ENCODE measurements at regions not wholly inside any gene's neighbourhood (a gene's known extent, or its start where the extent isn't known, plus 50 kb on each side); places are given as distances from the start of the nearest gene placed in this dataset.

GRCh38 chr6:103113416-103113815 is 1719.9 kb downstream of the GRIK2 start:
- Histone ChIP-seq H3K36me3 (ENCODE audit: control insufficient read depth in 4 of 4, insufficient read depth in 3 of 4, low read depth in 1 of 4, low read length in 3 of 4) (no peaks in the 10 kb centered on the region), H3K27ac (ENCODE audit: low read depth in 1 of 2, low read length in 2 of 2) (no peak overlapping the region), H3K27me3 (ENCODE audit: control insufficient read depth in 4 of 4, insufficient read depth in 4 of 4, low read length in 3 of 4) (no peaks in the 10 kb centered on the region), H3K9ac (ENCODE audit: low read depth in 1 of 2, low read length in 2 of 2) (no peak overlapping the region), H3K4me3 (ENCODE audit: low read depth in 1 of 3, low read length in 3 of 3) (no peak overlapping the region), H3K9me3 (ENCODE audit: control insufficient read depth in 4 of 4, low read length in 3 of 4) (no peaks in the 10 kb centered on the region), H3K4me1 (ENCODE audit: control insufficient read depth in 4 of 4, insufficient read depth in 4 of 4, low read length in 3 of 4) (no peaks in the 10 kb centered on the region)
- TF ChIP-seq FOXA2 (IDR thresholded peaks at IDR 0.05): no peak
- no peak for TF ChIP-seq MAX (IDR thresholded peaks at IDR 0.05)
- 88% methylated on average over 1 of the region's 1 CpG for WGBS
- DNase-seq (ENCODE audit: low spot score): no peak

- Histone ChIP-seq H3K27me3 (ENCODE audit: control insufficient read depth in 4 of 4, insufficient read depth in 4 of 4, low read length in 3 of 4) (no peaks in the 10 kb centered on the region), H3K9me3 (ENCODE audit: control insufficient read depth in 4 of 4, low read length in 3 of 4) (no peaks in the 10 kb centered on the region), H3K4me1 (ENCODE audit: control insufficient read depth in 4 of 4, insufficient read depth in 4 of 4, low read length in 3 of 4) (no peaks in the 10 kb centered on the region), H3K4me3 (ENCODE audit: low read depth in 1 of 3, low read length in 3 of 3) (no peak overlapping the region), H3K36me3 (ENCODE audit: control insufficient read depth in 4 of 4, insufficient read depth in 3 of 4, low read depth in 1 of 4, low read length in 3 of 4) (no peaks in the 10 kb centered on the region), H3K27ac (ENCODE audit: low read depth in 1 of 2, low read length in 2 of 2) (no peak overlapping the region), H3K9ac (ENCODE audit: low read depth in 1 of 2, low read length in 2 of 2) (no peak overlapping the region)
- no peak for DNase-seq (ENCODE audit: low spot score)
- TF ChIP-seq RXRA (IDR thresholded peaks at IDR 0.05): no peak
- TF ChIP-seq FOXA1 (IDR thresholded peaks at IDR 0.05): no peak
- no peak for TF ChIP-seq HNF4G (IDR thresholded peaks at IDR 0.05)
- TF ChIP-seq GABPA (IDR thresholded peaks at IDR 0.05 in 1 of 2, conservative IDR thresholded peaks at IDR 0.05 in 1 of 2): no peak
- no peak for TF ChIP-seq REST (IDR thresholded peaks at IDR 0.05)
- no peak for TF ChIP-seq YY1 (IDR thresholded peaks at IDR 0.05)
- TF ChIP-seq RAD21 (IDR thresholded peaks at IDR 0.05): no peak
- no peak for TF ChIP-seq ATF3 (IDR thresholded peaks at IDR 0.05)
- TF ChIP-seq MAX (IDR thresholded peaks at IDR 0.05): no peak
- TF ChIP-seq SP1 (IDR thresholded peaks at IDR 0.05): no peak
- TF ChIP-seq JUND (IDR thresholded peaks at IDR 0.05): no peak
- TF ChIP-seq FOXA2 (IDR thresholded peaks at IDR 0.05): no peak
- no peak for TF ChIP-seq HNF4A (conservative IDR thresholded peaks at IDR 0.05)
- no peak for TF ChIP-seq EGR1 (IDR thresholded peaks at IDR 0.05; ENCODE audit: low read depth in 2 of 2)
- no peak for TF ChIP-seq ZBTB33 (IDR thresholded peaks at IDR 0.05)
- TF ChIP-seq CTCF (IDR thresholded peaks at IDR 0.05; ENCODE audit: low read depth, low read length, missing input control): no peak
- TF ChIP-seq TAF1 (conservative IDR thresholded peaks at IDR 0.05): no peak
- no peak for TF ChIP-seq NR2F2 (IDR thresholded peaks at IDR 0.05)
Observed at GRCh38 chr6:103107985-103108384, 1714.5 kb downstream of the GRIK2 start.

Data from liver (tissue), 8 donors.